Brain microvascular endothelial cell (primary cell): ENCODE measurements at regions not wholly inside any gene's neighbourhood (a gene's known extent, or its start where the extent isn't known, plus 50 kb on each side); places are given as distances from the start of the nearest gene placed in this dataset.

ENCODE experiments used
- DNase-seq: peaks from one replicate; pipeline ENCODE4 v3.0.0-alpha.2; 2020
- H3K27ac ChIP-seq: fragments of 250-450 bp; sonication (Bioruptor Pico); 2 replicates; pipeline ENCODE4 v1.5.1; 2020; ENCODE audit warnings: mild to moderate bottlenecking, moderate library complexity
- H3K27me3 ChIP-seq: fragments of 250-450 bp; sonication (Bioruptor Pico); replicated peaks from 2 replicates; pipeline ENCODE4 v1.5.1; 2020; ENCODE audit warnings: mild to moderate bottlenecking
- H3K36me3 ChIP-seq: fragments of 250-450 bp; sonication (Bioruptor Pico); replicated peaks from 2 replicates; pipeline ENCODE4 v1.5.1; 2020; ENCODE audit warnings: mild to moderate bottlenecking
- H3K4me3 ChIP-seq: 2 replicates; pipeline ENCODE4 v1.5.1; 2011; ENCODE audit warnings: low read depth, mild to moderate bottlenecking, control low read depth, low read length, moderate library complexity
- CTCF ChIP-seq: IDR thresholded peaks from 2 replicates; pipeline ENCODE4 v1.5.1; 2011; ENCODE audit warnings: low read depth, mild to moderate bottlenecking, moderate library complexity, low read length, control low read depth, inconsistent platforms; ENCODE audit errors: missing control alignments
- in situ Hi-C: cut with HindIII; loops from 2 replicates; pipeline ENCODE4 v1.10.0; 2017; ENCODE audit warnings: low sequenced_read_pairs, low pct_ligation_motif_present

GRCh38 chr4:4758681-4759080 is 100.8 kb upstream of the MSX1 start:
- no peak for TF ChIP-seq CTCF
- DNase-seq, result no peak
- Histone ChIP-seq H3K4me3 (no peak overlapping the region), H3K27ac (no peak overlapping the region), H3K27me3 (peaks cover 7% of the 10 kb centered on the region), H3K36me3 (no peaks in the 10 kb centered on the region)
- in situ Hi-C loops, result no loop called here

GRCh38 chr4:4755306-4755705 is 104.2 kb upstream of the MSX1 start:
- peaks cover 7% of the 10 kb centered on the region for H3K27me3 ChIP-seq
- no peaks in the 10 kb centered on the region for H3K36me3 ChIP-seq
- DNase-seq, result no peak
- H3K4me3 ChIP-seq, result no peak overlapping the region
- TF ChIP-seq CTCF, result no peak
- in situ Hi-C loops, result no loop called here
- H3K27ac ChIP-seq, result no peak overlapping the region

GRCh38 chr4:4754641-4755040 is 104.8 kb upstream of the MSX1 start:
- H3K36me3 ChIP-seq, result no peaks in the 10 kb centered on the region
- in situ Hi-C loops, result no loop called here
- H3K27ac ChIP-seq, result no peak overlapping the region
- no peak overlapping the region for H3K4me3 ChIP-seq
- DNase-seq, result no peak
- peaks cover 7% of the 10 kb centered on the region for H3K27me3 ChIP-seq
- TF ChIP-seq CTCF, result no peak

- H3K27me3 ChIP-seq, result peaks cover 7% of the 10 kb centered on the region
- TF ChIP-seq CTCF, result no peak
- no peaks in the 10 kb centered on the region for H3K36me3 ChIP-seq
- no peak overlapping the region for H3K4me3 ChIP-seq
- in situ Hi-C loops, result no loop called here
- no peak for DNase-seq
- H3K27ac ChIP-seq, result no peak overlapping the region
Measured at GRCh38 chr4:4753643-4754042, 105.8 kb upstream of the MSX1 start.

GRCh38 chr4:4752576-4753401 is 106.7 kb upstream of the MSX1 start:
- Histone ChIP-seq H3K36me3 (no peaks in the 10 kb centered on the region), H3K27ac (no peak overlapping the region), H3K27me3 (peaks cover 7% of the 10 kb centered on the region), H3K4me3 (no peak overlapping the region)
- in situ Hi-C loops, result no loop called here
- TF ChIP-seq CTCF, result no peak
- no peak for DNase-seq

- H3K4me3 ChIP-seq, result no peak overlapping the region
- H3K36me3 ChIP-seq, result no peaks in the 10 kb centered on the region
- no peak for TF ChIP-seq CTCF
- H3K27me3 ChIP-seq, result peaks cover 5% of the 10 kb centered on the region
- in situ Hi-C loops, result no loop called here
- H3K27ac ChIP-seq, result no peak overlapping the region
- DNase-seq, result no peak
Measured at GRCh38 chr4:4752025-4752424, 107.4 kb upstream of the MSX1 start.
